HCT116 (cell line): ENCODE measurements at regions not wholly inside any gene's neighbourhood (a gene's known extent, or its start where the extent isn't known, plus 50 kb on each side); places are given as distances from the start of the nearest gene placed in this dataset.

Experiments used
- CBX3 ChIP-seq: IDR thresholded peaks from 2 replicates; pipeline ENCODE4 v1.6.1; 2012; ENCODE audit warnings: low read depth
- CEBPB ChIP-seq: IDR thresholded peaks from 2 replicates; pipeline ENCODE4 v1.6.1; 2012; ENCODE audit warnings: low read depth
- CTCF ChIP-seq, 3 experiments: fragments of 200-600 bp in 1 of 3; sonication (generic) in 1 of 3; IDR thresholded peaks in 2 of 3; conservative IDR thresholded peaks in 1 of 3; 2 replicates each; pipeline ENCODE4 v1.5.1; 2012 to 2017; ENCODE audit warnings: low read depth in 2 of 3, low read length in 2 of 3, antibody characterized with exemption in 1 of 3, borderline replicate concordance in 1 of 3, control low read depth in 1 of 3, mild to moderate bottlenecking in 1 of 3, mixed read lengths in 1 of 3, mixed run types in 1 of 3, moderate library complexity in 1 of 3; ENCODE audit not compliant: insufficient read depth in 1 of 3
- ELF1 ChIP-seq: IDR thresholded peaks from 2 replicates; pipeline ENCODE4 v1.6.1; 2012; ENCODE audit warnings: low read depth, borderline replicate concordance
- EZH2 ChIP-seq: fragments of 200-600 bp; sonication (generic); IDR thresholded peaks from 2 replicates; pipeline ENCODE4 v1.6.1; 2017; ENCODE audit warnings: antibody characterized with exemption, mixed run types
- EZH2phosphoT487 ChIP-seq: fragments of 200-600 bp; IDR thresholded peaks from 2 replicates; pipeline ENCODE4 v1.6.1; 2018; ENCODE audit warnings: antibody characterized with exemption, borderline replicate concordance
- POLR2A ChIP-seq: IDR thresholded peaks from 2 replicates; pipeline ENCODE4 v1.7.0; 2011; ENCODE audit warnings: borderline replicate concordance; ENCODE audit not compliant: insufficient read depth, insufficient read length; ENCODE audit errors: extremely low read depth
- POLR2AphosphoS5 ChIP-seq: IDR thresholded peaks from 2 replicates; pipeline ENCODE4 v1.6.1; 2011; ENCODE audit warnings: mild to moderate bottlenecking, low read depth, low read length, moderate library complexity
- REST ChIP-seq: IDR thresholded peaks from 2 replicates; pipeline ENCODE4 v1.6.1; 2012; ENCODE audit warnings: low read depth
- SRF ChIP-seq: IDR thresholded peaks from 2 replicates; pipeline ENCODE4 v1.6.1; 2012; ENCODE audit warnings: low read depth
- TCF7L2 ChIP-seq: IDR thresholded peaks from 2 replicates; pipeline ENCODE4 v1.7.0; 2011; ENCODE audit warnings: borderline replicate concordance, inconsistent platforms; ENCODE audit not compliant: insufficient read depth, insufficient read length; ENCODE audit errors: extremely low read depth
- YY1 ChIP-seq: IDR thresholded peaks from 2 replicates; pipeline ENCODE4 v1.6.1; 2011; ENCODE audit warnings: low read length, low read depth, moderate library complexity, mild to moderate bottlenecking; ENCODE audit not compliant: insufficient replicate concordance; ENCODE audit errors: extremely low read depth
- ZNF274 ChIP-seq: fragments of 200-500 bp; sonication (Bioruptor generic); IDR thresholded peaks from 2 replicates; pipeline ENCODE4 v1.6.1; 2014; ENCODE audit warnings: mild to moderate bottlenecking, low read depth, low read length, inconsistent platforms

- TF ChIP-seq ZNF274 (no peak), TCF7L2 (no peak), ELF1 (no peak), EZH2 (no peak), SRF (no peak), POLR2AphosphoS5 (no peak), EZH2phosphoT487 (no peak), CBX3 (no peak), CTCF (IDR thresholded peaks at IDR 0.05 in 2 of 3, conservative IDR thresholded peaks at IDR 0.05 in 1 of 3; ENCODE audit: borderline replicate concordance in 1 of 3, insufficient read depth in 1 of 3, low read depth in 2 of 3, low read length in 2 of 3) (no peak), CEBPB (no peak), POLR2A (no peak), YY1 (no peak), REST (no peak)
Observed at GRCh38 chr6:65819152-65819551, 112.1 kb upstream of the EYS start.
